Stimulated activated CD4-positive, alpha-beta T cell treated with anti-CD3 and anti-CD28 coated beads, TNF-alpha, amount 100 ng/mL, for 24 hours (primary cell): ENCODE measurements at regions not wholly inside any gene's neighbourhood (a gene's known extent, or its start where the extent isn't known, plus 50 kb on each side); places are given as distances from the start of the nearest gene placed in this dataset.
"Not testable (repeated sequence)": the region's sequence is repeated elsewhere in the genome, so short reads cannot be mapped to it uniquely, and the experiment has no call there.

Experiments
- DNase-seq, 3 experiments: peaks; one replicate each; pipeline ENCODE4 v3.0.0-alpha.2; 2020; ENCODE audit warnings: low read depth in 3 of 3

DNA sequence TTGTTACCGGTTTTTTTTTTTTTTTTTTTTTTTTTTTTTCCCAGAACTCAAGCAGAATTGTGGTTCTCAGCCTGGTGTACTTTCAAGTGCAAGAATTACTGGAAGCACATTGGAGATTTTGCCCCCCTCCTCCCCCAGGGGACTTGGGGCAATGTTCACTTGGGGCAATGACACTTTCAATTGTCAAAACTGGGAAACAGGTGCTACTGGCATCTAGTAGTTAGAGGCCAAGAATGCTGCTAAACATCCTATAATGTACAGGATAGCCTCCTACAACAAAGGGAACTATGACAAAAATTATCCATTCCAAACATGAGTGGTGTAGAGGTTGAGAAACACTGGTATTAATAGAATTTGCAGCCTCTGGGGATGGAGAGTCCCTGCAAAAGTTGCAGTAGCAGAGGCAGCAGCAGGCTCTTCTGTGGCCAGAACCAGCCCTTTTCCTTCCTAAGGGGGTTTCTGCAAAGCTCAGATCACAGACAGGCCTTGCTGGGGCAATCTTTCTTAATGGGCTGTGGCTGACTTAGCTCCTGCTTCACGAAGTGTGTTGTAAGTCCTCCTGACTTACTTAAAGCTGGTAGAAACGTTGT, 144.3 kb upstream of the MRPS22 start:
- no peak for DNase-seq

DNA sequence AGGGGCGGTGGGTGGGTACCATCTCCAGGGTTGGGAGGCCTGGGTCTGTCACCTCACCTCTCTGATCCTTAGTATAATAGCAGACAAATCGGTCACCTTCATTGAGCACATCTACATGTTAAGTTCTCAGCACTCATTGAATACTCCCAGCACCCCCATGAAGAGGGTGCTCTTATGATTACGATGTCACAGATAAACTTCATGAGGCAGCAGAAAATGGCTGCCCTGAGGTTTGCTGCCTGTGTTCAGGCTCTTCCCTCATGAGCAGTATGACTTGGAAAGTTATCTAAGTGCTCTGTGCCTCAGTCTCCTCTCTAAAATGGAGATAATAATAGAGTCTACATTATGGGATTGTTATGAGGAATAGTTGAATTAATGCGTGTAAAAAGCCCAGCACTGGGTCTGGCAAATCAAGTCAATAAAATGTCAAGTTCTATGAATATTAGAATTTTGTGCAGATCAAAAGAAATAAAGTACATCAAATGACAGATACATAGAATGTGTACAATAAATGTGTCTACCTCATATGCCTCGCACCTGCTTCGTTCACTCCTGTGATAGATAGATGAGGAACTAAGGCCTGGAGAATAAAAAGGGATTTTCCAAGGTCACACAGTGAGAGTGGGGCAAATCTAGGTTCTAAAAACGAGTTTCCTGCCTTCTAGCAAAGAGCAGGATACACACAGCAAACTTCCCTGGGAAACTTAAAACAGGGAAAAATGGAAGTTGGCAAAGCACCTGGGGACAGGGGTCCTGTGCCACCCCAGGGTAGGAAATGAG, 142.2 kb upstream of the MRPS22 start:
- no peak for DNase-seq

GRCh38 chr3:139202226-139202958, 141.4 kb upstream of the MRPS22 start:
- peak in 1 of 3 experiments; percentile 3 for DNase-seq

GRCh38 chr3:139202959-139203349, 140.9 kb upstream of the MRPS22 start:
- DNase-seq, result no peak

GRCh38 chr3:139203752-139204151, 140.1 kb upstream of the MRPS22 start:
- DNase-seq, result no peak

GRCh38 chr3:139204728-139205127, 139.1 kb upstream of the MRPS22 start:
- DNase-seq, result no peak

DNA sequence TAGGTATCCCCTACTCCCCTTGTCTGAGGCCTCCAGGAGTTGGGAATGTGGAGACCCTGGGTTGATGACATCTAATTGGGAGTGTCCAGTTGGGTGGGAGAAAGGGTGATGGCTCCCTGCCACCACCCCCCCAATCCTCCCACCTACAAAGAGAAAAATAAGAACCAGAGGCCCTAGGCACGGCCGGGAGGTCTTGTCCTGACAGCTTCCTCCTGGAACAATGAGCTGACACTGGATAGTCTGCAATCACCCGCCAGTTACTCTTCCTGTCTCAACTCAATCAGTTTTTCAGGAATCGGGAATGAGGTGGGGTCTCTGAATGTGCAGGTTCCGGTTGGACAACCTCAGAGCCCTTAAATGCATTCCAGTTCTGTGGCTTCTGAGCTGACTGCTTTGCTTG, 129.9 kb upstream of the MRPS22 start:
- DNase-seq, result no peak

- no peak for DNase-seq
These were observed 126.9 kb upstream of the MRPS22 start for GRCh38 chr3:139216958-139217357.

GRCh38 chr3:139217633-139218032, 126.2 kb upstream of the MRPS22 start:
- no peak for DNase-seq

GRCh38 chr3:139218046-139218445, 125.8 kb upstream of the MRPS22 start:
- no peak for DNase-seq

DNA sequence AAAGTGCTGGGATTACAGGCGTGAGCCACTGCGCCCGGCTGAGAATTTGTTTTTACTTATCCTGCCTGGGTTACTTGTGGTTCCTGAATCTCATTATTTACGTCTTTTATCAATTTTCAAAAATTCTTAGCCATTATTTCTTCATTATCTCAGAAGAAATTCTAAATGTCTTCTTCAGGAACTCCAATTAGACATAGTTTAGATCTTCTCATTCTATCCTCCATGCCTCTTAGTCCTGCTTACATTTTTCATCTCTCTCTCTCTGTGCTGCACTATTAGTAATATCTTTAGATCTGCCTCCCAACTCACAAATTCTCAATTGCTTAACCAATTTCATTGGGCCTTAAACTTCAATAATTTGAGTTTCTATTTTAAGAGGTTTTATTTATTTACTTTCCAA, 124.4 kb upstream of the MRPS22 start:
- no peak for DNase-seq

DNA sequence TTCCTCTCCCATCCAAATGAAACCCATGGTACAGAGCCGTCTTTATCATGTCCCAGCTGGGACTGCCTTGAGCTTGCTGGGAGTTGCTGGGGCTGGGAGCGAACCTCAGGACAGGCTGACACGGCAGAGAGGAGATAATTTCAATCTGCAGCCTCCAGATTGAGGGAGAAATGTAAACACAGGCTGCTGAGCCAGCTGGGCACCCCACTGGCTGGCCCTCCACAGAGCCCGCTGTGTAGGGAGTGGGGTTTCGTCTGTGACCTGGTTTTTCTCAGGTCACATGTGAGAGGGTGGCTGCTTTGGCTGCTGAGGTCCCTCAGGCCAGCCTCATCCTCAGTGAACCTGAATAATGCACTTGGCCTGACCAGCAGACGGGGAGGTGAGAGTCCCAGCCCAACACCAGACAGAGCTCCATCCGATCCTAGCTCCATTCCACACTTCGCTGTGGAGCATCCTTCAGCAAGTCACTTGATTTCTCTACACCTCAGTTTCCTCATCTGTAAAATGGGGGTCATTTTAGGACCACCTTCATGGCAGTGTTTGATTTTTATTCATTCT, 121.6 kb upstream of the MRPS22 start:
- DNase-seq, result no peak

GRCh38 chr3:139225548-139225947, 118.3 kb upstream of the MRPS22 start:
- no peak for DNase-seq

- no peak for DNase-seq
These were observed 117.1 kb upstream of the MRPS22 start for GRCh38 chr3:139226731-139227130.

GRCh38 chr3:139227165-139227564, 116.7 kb upstream of the MRPS22 start:
- no peak for DNase-seq

- DNase-seq, result no peak
These were observed 116.0 kb upstream of the MRPS22 start for GRCh38 chr3:139227827-139228226.

DNA sequence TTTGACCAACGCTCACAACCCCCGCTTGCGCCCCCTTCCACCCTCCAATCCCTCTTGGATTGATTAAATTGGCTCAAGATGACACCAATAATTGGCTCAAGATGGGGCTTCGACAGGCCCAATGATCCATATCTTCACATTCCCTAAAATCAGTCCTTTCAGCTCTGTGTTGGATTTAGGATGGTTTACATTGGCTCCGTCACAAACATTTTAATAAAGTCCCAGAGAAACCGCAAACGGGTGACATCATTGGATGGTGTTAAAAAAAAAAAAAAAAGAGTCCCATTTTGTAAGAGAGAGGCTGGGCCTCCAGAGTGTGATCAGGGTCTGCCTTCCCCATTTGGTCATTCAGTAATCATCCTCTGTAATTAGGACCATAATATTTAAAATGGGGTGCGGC, 113.4 kb upstream of the MRPS22 start:
- no peak for DNase-seq

DNA sequence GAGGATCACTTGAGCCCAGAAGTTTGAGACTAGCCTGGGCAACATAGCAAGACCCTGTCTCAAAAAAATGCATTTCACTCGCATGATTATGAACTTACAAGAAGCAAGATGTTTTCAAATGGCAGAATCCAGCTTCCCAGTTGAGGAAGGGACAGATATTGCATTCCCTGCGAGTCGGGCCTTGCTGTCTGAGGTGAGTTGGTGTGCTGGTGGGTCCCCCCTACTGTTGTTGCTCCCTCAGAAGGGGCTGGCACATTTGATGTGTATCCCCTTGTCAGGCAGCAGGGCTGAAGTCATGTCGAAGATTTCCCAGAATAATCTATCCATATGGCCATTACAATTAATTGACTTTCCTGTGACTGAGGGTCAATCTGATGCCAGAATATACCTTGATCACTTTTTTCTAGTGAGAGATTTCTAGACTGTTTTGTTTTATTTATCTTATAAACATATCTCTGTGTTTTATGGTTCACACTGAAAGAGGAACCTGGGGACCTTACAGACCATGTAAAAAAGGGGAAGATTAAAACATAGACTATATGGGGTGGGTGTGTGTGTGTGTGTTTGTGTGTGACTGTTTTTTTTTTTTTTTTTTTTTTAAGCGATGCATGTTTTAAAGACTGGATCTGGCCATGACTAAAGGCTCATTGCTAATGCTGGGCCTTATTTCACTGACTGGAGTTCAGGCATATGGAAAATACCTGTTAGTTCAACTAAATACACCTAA, 112.1 kb upstream of the MRPS22 start:
- DNase-seq, result no peak

GRCh38 chr3:139232341-139232740, 111.5 kb upstream of the MRPS22 start:
- not testable (repeated sequence) for DNase-seq

DNA sequence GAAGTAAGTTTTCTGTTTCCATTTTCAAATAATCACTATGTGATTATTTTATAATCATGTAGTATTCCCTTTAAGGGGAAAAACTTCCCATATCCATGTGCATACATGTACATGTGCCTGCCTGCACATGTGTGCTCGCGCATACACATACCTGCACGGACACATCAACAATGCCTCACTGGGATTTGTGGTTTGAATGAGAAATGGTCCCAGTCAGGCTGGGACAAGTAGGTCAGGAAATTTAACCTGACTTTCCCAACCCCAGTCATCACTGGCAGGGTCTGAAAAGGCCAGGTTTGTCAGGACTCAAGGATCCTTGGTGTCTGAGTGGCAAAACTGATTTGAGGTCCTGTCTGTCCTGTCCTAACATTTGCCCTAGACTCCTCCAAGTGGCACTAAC, 109.3 kb upstream of the MRPS22 start:
- no peak for DNase-seq

DNA sequence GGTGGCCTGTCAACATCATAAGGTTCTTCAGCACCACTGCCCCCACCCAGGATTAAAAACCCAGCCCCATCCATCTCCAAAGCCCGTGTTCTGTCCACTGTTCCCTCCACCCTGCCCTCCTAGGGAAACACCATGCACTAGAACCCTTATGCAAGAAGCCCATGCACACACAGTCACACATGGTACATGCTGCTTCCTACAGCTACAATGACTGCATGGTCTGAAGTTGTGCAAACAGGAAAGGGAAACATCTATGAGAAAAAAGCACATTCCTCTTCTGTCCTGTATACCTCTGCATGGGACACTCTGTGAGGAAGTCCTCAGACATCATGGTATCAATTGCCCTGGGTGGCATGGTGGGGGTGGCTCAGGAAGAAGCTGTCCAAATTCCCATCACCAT, 108.6 kb upstream of the MRPS22 start:
- DNase-seq, result no peak

- no peak for DNase-seq
These were observed 107.5 kb upstream of the MRPS22 start for GRCh38 chr3:139236336-139236735.
